AG20443 (cell line): ENCODE measurements at regions not wholly inside any gene's neighbourhood (a gene's known extent, or its start where the extent isn't known, plus 50 kb on each side); places are given as distances from the start of the nearest gene placed in this dataset.
"Not testable (repeated sequence)": the region's sequence is repeated elsewhere in the genome, so short reads cannot be mapped to it uniquely, and the experiment has no call there.

Experiments
- DNase-seq: peaks from one replicate; pipeline ENCODE4 v3.0.0; 2012; ENCODE audit warnings: low spot score, mixed read lengths

GRCh38 chr7:13708670-13709069 is 280.8 kb downstream of the ETV1 start:
- DNase-seq, result no peak

GRCh38 chr7:13713092-13713491 is 276.4 kb downstream of the ETV1 start:
- DNase-seq, result no peak

GRCh38 chr7:13715534-13715933 is 273.9 kb downstream of the ETV1 start:
- no peak for DNase-seq

- DNase-seq, result no peak
These were observed 272.4 kb downstream of the ETV1 start for GRCh38 chr7:13717031-13717430.

- DNase-seq, result no peak
These were observed 265.1 kb downstream of the ETV1 start for GRCh38 chr7:13724191-13724976.

GRCh38 chr7:13724977-13725566 is 264.4 kb downstream of the ETV1 start:
- no peak for DNase-seq

- DNase-seq, result no peak
These were observed 263.9 kb downstream of the ETV1 start for GRCh38 chr7:13725591-13725990.

- DNase-seq, result no peak
These were observed 262.2 kb downstream of the ETV1 start for GRCh38 chr7:13727279-13727678.

- no peak for DNase-seq
These were observed 261.7 kb downstream of the ETV1 start for GRCh38 chr7:13727751-13728150.

GRCh38 chr7:13728430-13728829 is 261.0 kb downstream of the ETV1 start:
- not testable (repeated sequence) for DNase-seq

- DNase-seq, result no peak
These were observed 257.8 kb downstream of the ETV1 start for GRCh38 chr7:13731643-13732042.

GRCh38 chr7:13737563-13737962 is 251.9 kb downstream of the ETV1 start:
- no peak for DNase-seq

GRCh38 chr7:13742126-13742525 is 247.3 kb downstream of the ETV1 start:
- DNase-seq, result peak; percentile 74

- peak; percentile 38 for DNase-seq
These were observed 246.7 kb downstream of the ETV1 start for GRCh38 chr7:13742811-13743210.

GRCh38 chr7:13743226-13743625 is 246.2 kb downstream of the ETV1 start:
- no peak for DNase-seq

GRCh38 chr7:13745530-13745929 is 243.9 kb downstream of the ETV1 start:
- DNase-seq, result no peak

GRCh38 chr7:13748998-13749397 is 240.5 kb downstream of the ETV1 start:
- no peak for DNase-seq

GRCh38 chr7:13749636-13750035 is 239.8 kb downstream of the ETV1 start:
- no peak for DNase-seq

GRCh38 chr7:13751766-13752165 is 237.7 kb downstream of the ETV1 start:
- no peak for DNase-seq

- DNase-seq, result no peak
These were observed 231.6 kb downstream of the ETV1 start for GRCh38 chr7:13757841-13758240.

GRCh38 chr7:13765853-13766252 is 223.6 kb downstream of the ETV1 start:
- DNase-seq, result not testable (repeated sequence)

- DNase-seq, result no peak
These were observed 219.2 kb downstream of the ETV1 start for GRCh38 chr7:13770305-13770704.

- DNase-seq, result peak; percentile 7
These were observed 214.5 kb downstream of the ETV1 start for GRCh38 chr7:13774976-13775375.

- no peak for DNase-seq
These were observed 212.2 kb downstream of the ETV1 start for GRCh38 chr7:13777242-13777641.
